ENCODE measurements at regions not wholly inside any gene's neighbourhood (a gene's known extent, or its start where the extent isn't known, plus 50 kb on each side); places are given as distances from the start of the nearest gene placed in this dataset.

GRCh38 chr2:83725735-83726134, 733.3 kb downstream of the SUCLG1 start:
- Histone ChIP-seq H3K4me1 (ENCODE audit: insufficient read depth, low read length) (no peaks in the 10 kb centered on the region), H3K27me3 (ENCODE audit: low read length) (no peaks in the 10 kb centered on the region), H3K79me2 (ENCODE audit: low read length) (no peaks in the 10 kb centered on the region), H4K20me1 (ENCODE audit: low read length) (no peaks in the 10 kb centered on the region), H3K9me3 (ENCODE audit: low read length) (0 out of 2 replicates have a peak, but pooled peaks cover 4% of the 10 kb centered on the region), H3K27ac (ENCODE audit: low read length) (no peak overlapping the region), H3K9me2 (replicated peaks; ENCODE audit: low read length) (no peaks in the 10 kb centered on the region), H3K9ac (ENCODE audit: low read length) (no peak overlapping the region), H3K4me3 (ENCODE audit: low read length) (no peak overlapping the region), H3K36me3 (ENCODE audit: low read depth, low read length) (no peaks in the 10 kb centered on the region), H2AFZ (ENCODE audit: low read length) (no peak overlapping the region), H3K4me2 (ENCODE audit: low read length) (no peak overlapping the region), H3F3A (ENCODE audit: low read length, unreplicated experiment) (no peaks in the 10 kb centered on the region)
- no peak for DNase-seq
- CTCF ChIA-PET, result no interaction called here
- no TSS peak for BruUV-seq (replicated peaks)
- no peak for ATAC-seq
- POLR2A ChIA-PET (ENCODE audit: unreplicated experiment), result no interaction called here
- TF ChIP-seq EZH2phosphoT487 (IDR thresholded peaks at IDR 0.05; ENCODE audit: borderline replicate concordance, low read length), result no peak
- TF ChIP-seq CTCF (conservative IDR thresholded peaks at IDR 0.05; ENCODE audit: low read depth, low read length), result no peak
- TF ChIP-seq EZH2 (IDR thresholded peaks at IDR 0.05; ENCODE audit: low read length, unreplicated experiment), result no peak
- intact Hi-C loops (cut with micrococcal nuclease), result no loop called here

- Histone ChIP-seq H3K27me3 (ENCODE audit: low read length) (no peaks in the 10 kb centered on the region), H4K20me1 (ENCODE audit: low read length) (no peaks in the 10 kb centered on the region), H3K4me1 (ENCODE audit: insufficient read depth, low read length) (no peaks in the 10 kb centered on the region), H3K9me2 (replicated peaks; ENCODE audit: low read length) (no peaks in the 10 kb centered on the region), H2AFZ (ENCODE audit: low read length) (no peak overlapping the region), H3K4me2 (ENCODE audit: low read length) (no peak overlapping the region), H3K27ac (ENCODE audit: low read length) (no peak overlapping the region), H3K36me3 (ENCODE audit: low read depth, low read length) (no peaks in the 10 kb centered on the region), H3K79me2 (ENCODE audit: low read length) (no peaks in the 10 kb centered on the region), H3K4me3 (ENCODE audit: low read length) (no peak overlapping the region), H3F3A (ENCODE audit: low read length, unreplicated experiment) (no peaks in the 10 kb centered on the region), H3K9ac (ENCODE audit: low read length) (no peak overlapping the region), H3K9me3 (ENCODE audit: low read length) (no peaks in the 10 kb centered on the region)
- ATAC-seq (no peak), DNase-seq (no peak)
- ChIA-PET POLR2A (ENCODE audit: unreplicated experiment) (no interaction called here), CTCF (no interaction called here)
- no TSS peak for BruUV-seq (replicated peaks)
- TF ChIP-seq EZH2 (IDR thresholded peaks at IDR 0.05; ENCODE audit: low read length, unreplicated experiment) (no peak), CTCF (conservative IDR thresholded peaks at IDR 0.05; ENCODE audit: low read depth, low read length) (no peak)
- intact Hi-C loops (cut with micrococcal nuclease), result no loop called here
Observed at GRCh38 chr2:83705146-83705545, 753.9 kb downstream of the SUCLG1 start.

- ATAC-seq (no peak), DNase-seq (no peak)
- CTCF ChIA-PET, result no interaction called here
- H3K27me3 ChIP-seq (ENCODE audit: low read length), result no peaks in the 10 kb centered on the region
- no peak overlapping the region for H3K9ac ChIP-seq (ENCODE audit: low read length)
- H3K79me2 ChIP-seq (ENCODE audit: low read length), result no peaks in the 10 kb centered on the region
- no peaks in the 10 kb centered on the region for H4K20me1 ChIP-seq (ENCODE audit: low read length)
- intact Hi-C loops (cut with micrococcal nuclease), result no loop called here
- no peak overlapping the region for H3K4me2 ChIP-seq (ENCODE audit: low read length)
- no peaks in the 10 kb centered on the region for H3K4me1 ChIP-seq (ENCODE audit: insufficient read depth, low read length)
- no peaks in the 10 kb centered on the region for H3F3A ChIP-seq (ENCODE audit: low read length, unreplicated experiment)
- POLR2A ChIA-PET (ENCODE audit: unreplicated experiment), result no interaction called here
- H3K9me2 ChIP-seq (replicated peaks; ENCODE audit: low read length), result no peaks in the 10 kb centered on the region
- BruUV-seq (replicated peaks), result no TSS peak
- H3K9me3 ChIP-seq (ENCODE audit: low read length), result no peaks in the 10 kb centered on the region
- no peak overlapping the region for H3K27ac ChIP-seq (ENCODE audit: low read length)
- TF ChIP-seq CTCF (conservative IDR thresholded peaks at IDR 0.05; ENCODE audit: low read depth, low read length) (no peak), EZH2phosphoT487 (IDR thresholded peaks at IDR 0.05; ENCODE audit: borderline replicate concordance, low read length) (no peak), EZH2 (IDR thresholded peaks at IDR 0.05; ENCODE audit: low read length, unreplicated experiment) (no peak)
- no peak overlapping the region for H3K4me3 ChIP-seq (ENCODE audit: low read length)
- H2AFZ ChIP-seq (ENCODE audit: low read length), result no peak overlapping the region
- no peaks in the 10 kb centered on the region for H3K36me3 ChIP-seq (ENCODE audit: low read depth, low read length)
Observed at GRCh38 chr2:83703598-83703997, 755.5 kb downstream of the SUCLG1 start.
